ENCODE measurements at regions not wholly inside any gene's neighbourhood (a gene's known extent, or its start where the extent isn't known, plus 50 kb on each side); places are given as distances from the start of the nearest gene placed in this dataset.

- no peak for TF ChIP-seq CTCF (IDR thresholded peaks at IDR 0.05)
- TF ChIP-seq POLR2A (IDR thresholded peaks at IDR 0.05), result no peak
Measured at GRCh38 chr14:55921511-55921910, 196.7 kb upstream of the PELI2 start.

Data from thyroid gland (tissue), 4 donors.